Stimulated activated CD8-positive, alpha-beta memory T cell treated with anti-CD3 and anti-CD28 coated beads, Interleukin-7, amount 100 ng/mL, for 48 hours (primary cell): ENCODE measurements at regions not wholly inside any gene's neighbourhood (a gene's known extent, or its start where the extent isn't known, plus 50 kb on each side); places are given as distances from the start of the nearest gene placed in this dataset.
"Not testable (repeated sequence)": the region's sequence is repeated elsewhere in the genome, so short reads cannot be mapped to it uniquely, and the experiment has no call there.

Experiments
- DNase-seq, 2 donors: peaks; one replicate each; pipeline ENCODE4 v3.0.0-alpha.2; 2020; ENCODE audit warnings: low read depth in 1 of 2; ENCODE audit errors: extremely low read depth in 1 of 2

- DNase-seq: not testable (repeated sequence)
Observed at GRCh38 chr14:106480287-106480686, 953.9 kb downstream of the TMEM121 start.

- DNase-seq: not testable (repeated sequence)
Observed at GRCh38 chr14:106482213-106482612, 955.8 kb downstream of the TMEM121 start.

- no peak for DNase-seq
Observed at GRCh38 chr14:106487600-106487999, 961.2 kb downstream of the TMEM121 start.

- no peak for DNase-seq
Observed at GRCh38 chr14:106488291-106488690, 961.9 kb downstream of the TMEM121 start.

- DNase-seq: peak; percentile 19 to 64
Observed at GRCh38 chr14:106489112-106489881, 962.9 kb downstream of the TMEM121 start.

- no peak for DNase-seq
Observed at GRCh38 chr14:106490442-106490841, 964.1 kb downstream of the TMEM121 start.

GRCh38 chr14:106491851-106492250 is 965.5 kb downstream of the TMEM121 start:
- DNase-seq: no peak

GRCh38 chr14:106493962-106494823 is 967.8 kb downstream of the TMEM121 start:
- no peak for DNase-seq

GRCh38 chr14:106500571-106500970 is 974.2 kb downstream of the TMEM121 start:
- no peak for DNase-seq

- DNase-seq: no peak
Observed at GRCh38 chr14:106501898-106502297, 975.5 kb downstream of the TMEM121 start.

GRCh38 chr14:106505366-106505765 is 979.0 kb downstream of the TMEM121 start:
- no peak for DNase-seq

- peak in 1 of 2 donors; percentile 44 for DNase-seq
Observed at GRCh38 chr14:106506881-106507305, 980.5 kb downstream of the TMEM121 start.

- DNase-seq: peak in 1 of 2 donors; percentile 4
Observed at GRCh38 chr14:106507354-106507753, 981.0 kb downstream of the TMEM121 start.

- DNase-seq: no peak
Observed at GRCh38 chr14:106508216-106508615, 981.8 kb downstream of the TMEM121 start.

GRCh38 chr14:106509176-106509575 is 982.8 kb downstream of the TMEM121 start:
- no peak for DNase-seq

- no peak for DNase-seq
Observed at GRCh38 chr14:106509807-106510206, 983.4 kb downstream of the TMEM121 start.

GRCh38 chr14:106511006-106511799 is 984.8 kb downstream of the TMEM121 start:
- DNase-seq: peak in 1 of 2 donors; percentile 35

- no peak for DNase-seq
Observed at GRCh38 chr14:106511800-106512198, 985.4 kb downstream of the TMEM121 start.

- no peak for DNase-seq
Observed at GRCh38 chr14:106513302-106513701, 986.9 kb downstream of the TMEM121 start.

GRCh38 chr14:106518054-106518943 is 991.9 kb downstream of the TMEM121 start:
- peak; percentile 52 to 67 for DNase-seq
